HG02610 (cell line): ENCODE measurements at regions not wholly inside any gene's neighbourhood (a gene's known extent, or its start where the extent isn't known, plus 50 kb on each side); places are given as distances from the start of the nearest gene placed in this dataset.
A peak's percentile ranks its signal among the peaks of the same experiment; 100 is the strongest.
"Not testable (repeated sequence)": the region's sequence is repeated elsewhere in the genome, so short reads cannot be mapped to it uniquely, and the experiment has no call there.

Experiments used
- ATAC-seq: cut with Tn5 transposase; IDR thresholded peaks from one replicate; pipeline ENCODE4 v1.9.1; 2021; ENCODE audit warnings: mild to moderate bottlenecking, moderate library complexity; ENCODE audit not compliant: unreplicated experiment

GRCh38 chr6:62889240-62889639, 322.0 kb upstream of the FKBP1C start:
- no peak for ATAC-seq

- no peak for ATAC-seq
These were observed 320.1 kb upstream of the FKBP1C start for GRCh38 chr6:62891065-62891647.

GRCh38 chr6:62894114-62894513, 317.2 kb upstream of the FKBP1C start:
- no peak for ATAC-seq

- ATAC-seq, result no peak
These were observed 308.0 kb upstream of the FKBP1C start for GRCh38 chr6:62903266-62903665.

GRCh38 chr6:62904687-62905086, 306.6 kb upstream of the FKBP1C start:
- no peak for ATAC-seq

GRCh38 chr6:62914530-62914929, 296.7 kb upstream of the FKBP1C start:
- ATAC-seq, result no peak

GRCh38 chr6:62923728-62924127, 287.5 kb upstream of the FKBP1C start:
- no peak for ATAC-seq

- ATAC-seq, result no peak
These were observed 270.4 kb upstream of the FKBP1C start for GRCh38 chr6:62940848-62941247.

GRCh38 chr6:62942000-62942399, 269.3 kb upstream of the FKBP1C start:
- ATAC-seq, result no peak

GRCh38 chr6:62968834-62969233, 242.4 kb upstream of the FKBP1C start:
- ATAC-seq, result no peak

- ATAC-seq, result no peak
These were observed 239.2 kb upstream of the FKBP1C start for GRCh38 chr6:62971976-62972658.

- ATAC-seq, result peak; percentile 79
These were observed 236.8 kb upstream of the FKBP1C start for GRCh38 chr6:62974452-62974851.

- ATAC-seq, result no peak
These were observed 234.7 kb upstream of the FKBP1C start for GRCh38 chr6:62976566-62976965.

GRCh38 chr6:62978920-62979319, 232.3 kb upstream of the FKBP1C start:
- ATAC-seq, result no peak

GRCh38 chr6:62980093-62980492, 231.2 kb upstream of the FKBP1C start:
- ATAC-seq, result no peak

GRCh38 chr6:62980724-62981123, 230.5 kb upstream of the FKBP1C start:
- ATAC-seq, result no peak

GRCh38 chr6:62982951-62983350, 228.3 kb upstream of the FKBP1C start:
- no peak for ATAC-seq

GRCh38 chr6:62991696-62992095, 219.6 kb upstream of the FKBP1C start:
- ATAC-seq, result not testable (repeated sequence)

GRCh38 chr6:62993951-62994350, 217.3 kb upstream of the FKBP1C start:
- no peak for ATAC-seq

- ATAC-seq, result no peak
These were observed 213.2 kb upstream of the FKBP1C start for GRCh38 chr6:62998022-62998421.

- ATAC-seq, result not testable (repeated sequence)
These were observed 212.0 kb upstream of the FKBP1C start for GRCh38 chr6:62999242-62999641.

GRCh38 chr6:62999796-63000195, 211.5 kb upstream of the FKBP1C start:
- no peak for ATAC-seq

- not testable (repeated sequence) for ATAC-seq
These were observed 205.3 kb upstream of the FKBP1C start for GRCh38 chr6:63006018-63006417.
